ENCODE measurements at regions not wholly inside any gene's neighbourhood (a gene's known extent, or its start where the extent isn't known, plus 50 kb on each side); places are given as distances from the start of the nearest gene placed in this dataset.

- TF ChIP-seq CTCF (IDR thresholded peaks at IDR 0.05) (no peak), POLR2A (IDR thresholded peaks at IDR 0.05) (no peak)
Measured at GRCh38 chr4:14877246-14878225, 124.7 kb upstream of the CPEB2 start.

All from vagina (tissue), 2 donors.